K562 (cell line): ENCODE measurements at regions not wholly inside any gene's neighbourhood (a gene's known extent, or its start where the extent isn't known, plus 50 kb on each side); places are given as distances from the start of the nearest gene placed in this dataset.
A peak's percentile ranks its signal among the peaks of the same experiment; 100 is the strongest.

ENCODE experiments used
- BHLHE40 ChIP-seq: IDR thresholded peaks from 2 replicates; pipeline ENCODE4 v1.6.1; 2011; ENCODE audit warnings: low read length, improper control_type of control experiment
- ERF ChIP-seq: fragments of 450-650 bp; formaldehyde crosslinking; IDR thresholded peaks from 2 replicates; pipeline ENCODE4 v1.4.0; 2020; ENCODE audit warnings: mild to moderate bottlenecking, mixed read lengths
- ETV5 ChIP-seq: sonication (generic); formaldehyde crosslinking; IDR thresholded peaks from 2 replicates; pipeline ENCODE4 v1.4.0; 2020; ENCODE audit warnings: low read depth, mild to moderate bottlenecking, missing genetic modification reagents
- FOXO4 ChIP-seq: fragments of 450-650 bp; formaldehyde crosslinking; IDR thresholded peaks from 2 replicates; pipeline ENCODE4 v1.4.0; 2020; ENCODE audit warnings: mild to moderate bottlenecking, moderate library complexity
- KLF16 ChIP-seq: IDR thresholded peaks from 2 replicates; pipeline ENCODE4 v1.6.1; 2016; ENCODE audit warnings: antibody characterized with exemption
- LCOR ChIP-seq: sonication (generic); formaldehyde crosslinking; IDR thresholded peaks from 2 replicates; pipeline ENCODE4 v1.8.0; 2022; ENCODE audit warnings: mild to moderate bottlenecking, missing genetic modification reagents
- MCM5 ChIP-seq: fragments of 450-650 bp; IDR thresholded peaks from 2 replicates; pipeline ENCODE4 v1.6.1; 2016; ENCODE audit warnings: low read depth
- PREB ChIP-seq: sonication (generic); formaldehyde crosslinking; IDR thresholded peaks from 2 replicates; pipeline ENCODE4 v1.8.1; 2023; ENCODE audit warnings: mild to moderate bottlenecking, missing genetic modification reagents
- TOE1 ChIP-seq, 2 experiments: fragments of 450-650 bp in 1 of 2; sonication (generic) in 1 of 2; formaldehyde crosslinking in 1 of 2; IDR thresholded peaks; 2 replicates each; pipeline versions ENCODE4 v1.7.1 to v1.8.0; 2016 to 2022; ENCODE audit warnings: borderline replicate concordance in 2 of 2, mild to moderate bottlenecking in 2 of 2, antibody characterized with exemption in 1 of 2, inconsistent platforms in 1 of 2, low read depth in 1 of 2, missing genetic modification reagents in 1 of 2, moderate library complexity in 1 of 2
- ZBTB5 ChIP-seq: fragments of 450-650 bp; IDR thresholded peaks from 2 replicates; pipeline ENCODE4 v1.6.1; 2017; ENCODE audit warnings: antibody characterized with exemption
- ZNF24 ChIP-seq: fragments of 450-650 bp; IDR thresholded peaks from 2 replicates; pipeline ENCODE4 v1.6.1; 2016
- TF ChIP-seq, protein P1 (sequence below), 2 experiments: IDR thresholded peaks in 1 of 2; conservative IDR thresholded peaks in 1 of 2; 2 replicates each; pipeline ENCODE4 v1.6.1; 2016; ENCODE audit warnings: low read depth in 2 of 2, mild to moderate bottlenecking in 1 of 2, missing compliant biosample characterization in 1 of 2, missing genetic modification characterization in 1 of 2, moderate library complexity in 1 of 2
- TF ChIP-seq, protein P2 (sequence below): fragments of 450-650 bp; IDR thresholded peaks from 2 replicates; pipeline ENCODE4 v1.6.1; 2016; ENCODE audit warnings: missing biosample characterization, missing genetic modification characterization
- TF ChIP-seq, protein P3 (sequence below): fragments of 150-350 bp; IDR thresholded peaks from 2 replicates; pipeline ENCODE4 v1.6.1; 2014; ENCODE audit warnings: low read depth, mild to moderate bottlenecking, low read length, borderline replicate concordance

DNA sequence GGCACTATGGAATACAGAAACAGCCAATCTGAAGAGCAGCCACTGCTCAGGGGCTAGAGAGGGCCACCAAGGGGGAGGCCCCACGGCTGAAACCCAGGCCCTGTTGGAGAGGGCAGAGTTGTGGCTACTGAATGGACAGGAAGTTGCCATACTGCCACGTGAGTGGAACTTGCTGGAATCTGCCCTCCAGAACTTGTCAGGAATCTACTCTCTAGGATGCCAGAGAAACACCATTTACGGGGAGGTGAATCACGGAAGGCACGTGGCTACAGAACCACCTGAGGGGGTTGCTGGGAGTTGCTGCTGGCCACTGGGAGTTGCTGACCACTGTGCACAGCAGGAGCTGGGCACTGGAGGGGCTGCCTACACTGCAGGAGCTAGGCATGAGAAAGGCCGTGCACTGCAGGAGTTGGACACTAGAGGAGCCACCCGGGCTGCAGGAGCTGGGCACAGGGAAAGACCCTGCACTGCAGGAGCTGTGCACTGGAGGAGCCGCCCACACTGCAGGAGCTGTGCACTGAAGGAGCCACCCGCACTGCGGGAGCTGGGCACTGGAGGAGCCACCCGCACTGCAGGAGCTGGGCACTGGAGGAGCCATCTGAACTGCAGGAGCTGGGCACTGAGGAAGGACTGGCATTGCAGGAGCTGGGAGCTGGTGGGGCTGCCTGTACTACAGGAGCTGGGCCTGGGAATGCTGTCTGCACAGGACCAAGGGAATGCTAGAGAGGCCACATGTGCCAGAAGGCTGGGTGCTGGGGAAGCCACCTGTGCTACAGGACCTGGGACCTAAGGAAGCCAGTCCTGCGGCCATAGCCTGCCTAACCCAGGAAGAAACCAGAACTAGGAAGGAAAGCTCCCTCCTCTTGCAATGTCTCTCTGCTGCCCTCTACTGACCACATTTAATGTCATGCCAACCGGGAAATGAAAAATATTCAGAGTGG lies 343.4 kb downstream of the MATN1 start (continued):
- TF ChIP-seq TOE1 (IDR thresholded peaks at IDR 0.05; ENCODE audit: borderline replicate concordance) (no peak), TOE1 (CRISPR knock-in tag; IDR thresholded peaks at IDR 0.05; ENCODE audit: borderline replicate concordance, low read depth) (no peak), PREB (CRISPR knock-in tag) (no peak), MCM5 (no peak), ETV5 (CRISPR knock-in tag) (no peak), ZBTB5 (no peak), ZNF24 (no peak), LCOR (CRISPR knock-in tag) (no peak), KLF16 (peak; percentile 58), FOXO4 (no peak), ERF (CRISPR knock-in tag) (no peak), BHLHE40 (no peak)
- TF ChIP-seq, protein P1, sequence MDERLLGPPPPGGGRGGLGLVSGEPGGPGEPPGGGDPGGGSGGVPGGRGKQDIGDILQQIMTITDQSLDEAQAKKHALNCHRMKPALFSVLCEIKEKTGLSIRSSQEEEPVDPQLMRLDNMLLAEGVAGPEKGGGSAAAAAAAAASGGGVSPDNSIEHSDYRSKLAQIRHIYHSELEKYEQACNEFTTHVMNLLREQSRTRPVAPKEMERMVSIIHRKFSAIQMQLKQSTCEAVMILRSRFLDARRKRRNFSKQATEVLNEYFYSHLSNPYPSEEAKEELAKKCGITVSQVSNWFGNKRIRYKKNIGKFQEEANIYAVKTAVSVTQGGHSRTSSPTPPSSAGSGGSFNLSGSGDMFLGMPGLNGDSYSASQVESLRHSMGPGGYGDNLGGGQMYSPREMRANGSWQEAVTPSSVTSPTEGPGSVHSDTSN (CRISPR knock-in tag; IDR thresholded peaks at IDR 0.05; ENCODE audit: low read depth), result no peak
- TF ChIP-seq, protein P1 (tag; conservative IDR thresholded peaks at IDR 0.05; ENCODE audit: low read depth), result no peak
- TF ChIP-seq, protein P2, sequence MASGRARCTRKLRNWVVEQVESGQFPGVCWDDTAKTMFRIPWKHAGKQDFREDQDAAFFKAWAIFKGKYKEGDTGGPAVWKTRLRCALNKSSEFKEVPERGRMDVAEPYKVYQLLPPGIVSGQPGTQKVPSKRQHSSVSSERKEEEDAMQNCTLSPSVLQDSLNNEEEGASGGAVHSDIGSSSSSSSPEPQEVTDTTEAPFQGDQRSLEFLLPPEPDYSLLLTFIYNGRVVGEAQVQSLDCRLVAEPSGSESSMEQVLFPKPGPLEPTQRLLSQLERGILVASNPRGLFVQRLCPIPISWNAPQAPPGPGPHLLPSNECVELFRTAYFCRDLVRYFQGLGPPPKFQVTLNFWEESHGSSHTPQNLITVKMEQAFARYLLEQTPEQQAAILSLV, result no peak
- TF ChIP-seq, protein P3, sequence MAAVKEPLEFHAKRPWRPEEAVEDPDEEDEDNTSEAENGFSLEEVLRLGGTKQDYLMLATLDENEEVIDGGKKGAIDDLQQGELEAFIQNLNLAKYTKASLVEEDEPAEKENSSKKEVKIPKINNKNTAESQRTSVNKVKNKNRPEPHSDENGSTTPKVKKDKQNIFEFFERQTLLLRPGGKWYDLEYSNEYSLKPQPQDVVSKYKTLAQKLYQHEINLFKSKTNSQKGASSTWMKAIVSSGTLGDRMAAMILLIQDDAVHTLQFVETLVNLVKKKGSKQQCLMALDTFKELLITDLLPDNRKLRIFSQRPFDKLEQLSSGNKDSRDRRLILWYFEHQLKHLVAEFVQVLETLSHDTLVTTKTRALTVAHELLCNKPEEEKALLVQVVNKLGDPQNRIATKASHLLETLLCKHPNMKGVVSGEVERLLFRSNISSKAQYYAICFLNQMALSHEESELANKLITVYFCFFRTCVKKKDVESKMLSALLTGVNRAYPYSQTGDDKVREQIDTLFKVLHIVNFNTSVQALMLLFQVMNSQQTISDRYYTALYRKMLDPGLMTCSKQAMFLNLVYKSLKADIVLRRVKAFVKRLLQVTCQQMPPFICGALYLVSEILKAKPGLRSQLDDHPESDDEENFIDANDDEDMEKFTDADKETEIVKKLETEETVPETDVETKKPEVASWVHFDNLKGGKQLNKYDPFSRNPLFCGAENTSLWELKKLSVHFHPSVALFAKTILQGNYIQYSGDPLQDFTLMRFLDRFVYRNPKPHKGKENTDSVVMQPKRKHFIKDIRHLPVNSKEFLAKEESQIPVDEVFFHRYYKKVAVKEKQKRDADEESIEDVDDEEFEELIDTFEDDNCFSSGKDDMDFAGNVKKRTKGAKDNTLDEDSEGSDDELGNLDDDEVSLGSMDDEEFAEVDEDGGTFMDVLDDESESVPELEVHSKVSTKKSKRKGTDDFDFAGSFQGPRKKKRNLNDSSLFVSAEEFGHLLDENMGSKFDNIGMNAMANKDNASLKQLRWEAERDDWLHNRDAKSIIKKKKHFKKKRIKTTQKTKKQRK, result no peak
